ENCODE measurements at regions not wholly inside any gene's neighbourhood (a gene's known extent, or its start where the extent isn't known, plus 50 kb on each side); places are given as distances from the start of the nearest gene placed in this dataset.

- no peaks in the 10 kb centered on the region for H3K36me3 ChIP-seq (ENCODE audit: control insufficient read depth, insufficient read depth, low read length)
- H3K4me3 ChIP-seq (ENCODE audit: low read depth, low read length) = no peak overlapping the region
- H3K27me3 ChIP-seq (ENCODE audit: control insufficient read depth, insufficient read depth, low read length) = no peaks in the 10 kb centered on the region
- H3K27ac ChIP-seq (ENCODE audit: low read depth, low read length) = no peak overlapping the region
- H3K9me3 ChIP-seq (ENCODE audit: control insufficient read depth, insufficient read depth, low read length) = no peaks in the 10 kb centered on the region
- WGBS (ENCODE audit: insufficient coverage) = 66% methylated on average over 4 of the region's 4 CpGs
- H3K4me1 ChIP-seq (ENCODE audit: control insufficient read depth, insufficient read depth, low read length) = no peaks in the 10 kb centered on the region
- no peak for DNase-seq (ENCODE audit: low read depth in 4 of 6, low spot score in 6 of 6)
These were observed 541.7 kb downstream of the MTRR start for GRCh38 chr5:8410618-8411017.

- H3K4me1 ChIP-seq (ENCODE audit: control insufficient read depth, insufficient read depth, low read length) = no peaks in the 10 kb centered on the region
- no peaks in the 10 kb centered on the region for H3K9me3 ChIP-seq (ENCODE audit: control insufficient read depth, insufficient read depth, low read length)
- WGBS (ENCODE audit: insufficient coverage) = 89% methylated on average over 6 of the region's 7 CpGs
- no peak overlapping the region for H3K27ac ChIP-seq (ENCODE audit: low read depth, low read length)
- no peaks in the 10 kb centered on the region for H3K36me3 ChIP-seq (ENCODE audit: control insufficient read depth, insufficient read depth, low read length)
- H3K4me3 ChIP-seq (ENCODE audit: low read depth, low read length) = no peak overlapping the region
- DNase-seq (ENCODE audit: low read depth in 4 of 6, low spot score in 6 of 6) = no peak
- no peaks in the 10 kb centered on the region for H3K27me3 ChIP-seq (ENCODE audit: control insufficient read depth, insufficient read depth, low read length)
These were observed 545.0 kb downstream of the MTRR start for GRCh38 chr5:8413975-8414374.

GRCh38 chr5:8417316-8418048 is 548.5 kb downstream of the MTRR start:
- no peak overlapping the region for H3K4me3 ChIP-seq (ENCODE audit: low read depth, low read length)
- DNase-seq (ENCODE audit: low read depth in 4 of 6, low spot score in 6 of 6) = peak in 1 of 6 donors; percentile 34
- H3K4me1 ChIP-seq (ENCODE audit: control insufficient read depth, insufficient read depth, low read length) = no peaks in the 10 kb centered on the region
- H3K9me3 ChIP-seq (ENCODE audit: control insufficient read depth, insufficient read depth, low read length) = peaks cover 2% of the 10 kb centered on the region
- H3K27ac ChIP-seq (ENCODE audit: low read depth, low read length) = no peak overlapping the region
- H3K27me3 ChIP-seq (ENCODE audit: control insufficient read depth, insufficient read depth, low read length) = no peaks in the 10 kb centered on the region
- no peaks in the 10 kb centered on the region for H3K36me3 ChIP-seq (ENCODE audit: control insufficient read depth, insufficient read depth, low read length)
- WGBS (ENCODE audit: insufficient coverage) = 50% methylated on average over 1 of the region's 4 CpGs

GRCh38 chr5:8418049-8418426 is 549.1 kb downstream of the MTRR start:
- peak in 2 of 6 donors; percentile 7 to 15 for DNase-seq (ENCODE audit: low read depth in 4 of 6, low spot score in 6 of 6)
- H3K4me3 ChIP-seq (ENCODE audit: low read depth, low read length) = no peak overlapping the region
- WGBS (ENCODE audit: insufficient coverage) = 33% methylated on average over 2 of the region's 3 CpGs
- peaks cover 2% of the 10 kb centered on the region for H3K9me3 ChIP-seq (ENCODE audit: control insufficient read depth, insufficient read depth, low read length)
- no peak overlapping the region for H3K27ac ChIP-seq (ENCODE audit: low read depth, low read length)
- H3K27me3 ChIP-seq (ENCODE audit: control insufficient read depth, insufficient read depth, low read length) = no peaks in the 10 kb centered on the region
- no peaks in the 10 kb centered on the region for H3K4me1 ChIP-seq (ENCODE audit: control insufficient read depth, insufficient read depth, low read length)
- no peaks in the 10 kb centered on the region for H3K36me3 ChIP-seq (ENCODE audit: control insufficient read depth, insufficient read depth, low read length)

GRCh38 chr5:8429778-8430758 is 561.1 kb downstream of the MTRR start:
- Histone ChIP-seq H3K27ac (ENCODE audit: low read depth, low read length) (no peak overlapping the region), H3K4me3 (ENCODE audit: low read depth, low read length) (no peak overlapping the region), H3K4me1 (ENCODE audit: control insufficient read depth, insufficient read depth, low read length) (no peaks in the 10 kb centered on the region), H3K36me3 (ENCODE audit: control insufficient read depth, insufficient read depth, low read length) (peaks cover 7% of the 10 kb centered on the region), H3K27me3 (ENCODE audit: control insufficient read depth, insufficient read depth, low read length) (no peaks in the 10 kb centered on the region), H3K9me3 (ENCODE audit: control insufficient read depth, insufficient read depth, low read length) (no peaks in the 10 kb centered on the region)
- WGBS (ENCODE audit: insufficient coverage) = 95% methylated on average over 23 of the region's 24 CpGs
- DNase-seq (ENCODE audit: low read depth in 4 of 6, low spot score in 6 of 6) = no peak

GRCh38 chr5:8434501-8434900 is 565.6 kb downstream of the MTRR start:
- WGBS (ENCODE audit: insufficient coverage) = 100% methylated on average over 1 of the region's 2 CpGs
- no peak overlapping the region for H3K4me3 ChIP-seq (ENCODE audit: low read depth, low read length)
- H3K9me3 ChIP-seq (ENCODE audit: control insufficient read depth, insufficient read depth, low read length) = no peaks in the 10 kb centered on the region
- H3K27me3 ChIP-seq (ENCODE audit: control insufficient read depth, insufficient read depth, low read length) = no peaks in the 10 kb centered on the region
- no peak overlapping the region for H3K27ac ChIP-seq (ENCODE audit: low read depth, low read length)
- no peaks in the 10 kb centered on the region for H3K4me1 ChIP-seq (ENCODE audit: control insufficient read depth, insufficient read depth, low read length)
- H3K36me3 ChIP-seq (ENCODE audit: control insufficient read depth, insufficient read depth, low read length) = peaks cover 7% of the 10 kb centered on the region
- peak in 1 of 6 donors; percentile 91 for DNase-seq (ENCODE audit: low read depth in 4 of 6, low spot score in 6 of 6)

GRCh38 chr5:8436924-8437323 is 568.0 kb downstream of the MTRR start:
- H3K36me3 ChIP-seq (ENCODE audit: control insufficient read depth, insufficient read depth, low read length) = no peaks in the 10 kb centered on the region
- no peak overlapping the region for H3K4me3 ChIP-seq (ENCODE audit: low read depth, low read length)
- H3K27me3 ChIP-seq (ENCODE audit: control insufficient read depth, insufficient read depth, low read length) = no peaks in the 10 kb centered on the region
- no peaks in the 10 kb centered on the region for H3K9me3 ChIP-seq (ENCODE audit: control insufficient read depth, insufficient read depth, low read length)
- WGBS (ENCODE audit: insufficient coverage) = 10% methylated on average over 1 of the region's 1 CpG
- DNase-seq (ENCODE audit: low read depth in 4 of 6, low spot score in 6 of 6) = peak in 2 of 6 donors; percentile 43 to 73
- H3K27ac ChIP-seq (ENCODE audit: low read depth, low read length) = no peak overlapping the region
- no peaks in the 10 kb centered on the region for H3K4me1 ChIP-seq (ENCODE audit: control insufficient read depth, insufficient read depth, low read length)

GRCh38 chr5:8445139-8445538 is 576.2 kb downstream of the MTRR start:
- H3K36me3 ChIP-seq (ENCODE audit: control insufficient read depth, insufficient read depth, low read length) = no peaks in the 10 kb centered on the region
- no peak for DNase-seq (ENCODE audit: low read depth in 4 of 6, low spot score in 6 of 6)
- WGBS (ENCODE audit: insufficient coverage) = no CpG with 5 or more reads among the region's 1 CpG

GRCh38 chr5:8446179-8446578 is 577.2 kb downstream of the MTRR start:
- no peaks in the 10 kb centered on the region for H3K27me3 ChIP-seq (ENCODE audit: control insufficient read depth, insufficient read depth, low read length)
- H3K4me1 ChIP-seq (ENCODE audit: control insufficient read depth, insufficient read depth, low read length) = no peaks in the 10 kb centered on the region
- H3K4me3 ChIP-seq (ENCODE audit: low read depth, low read length) = no peak overlapping the region
- H3K36me3 ChIP-seq (ENCODE audit: control insufficient read depth, insufficient read depth, low read length) = no peaks in the 10 kb centered on the region
- no peak overlapping the region for H3K27ac ChIP-seq (ENCODE audit: low read depth, low read length)
- no peak for DNase-seq (ENCODE audit: low read depth in 4 of 6, low spot score in 6 of 6)
- 100% methylated on average over 1 of the region's 2 CpGs for WGBS (ENCODE audit: insufficient coverage)
- H3K9me3 ChIP-seq (ENCODE audit: control insufficient read depth, insufficient read depth, low read length) = no peaks in the 10 kb centered on the region

More at GRCh38 chr5:8445139-8445538, 576.2 kb downstream of the MTRR start:
- Histone ChIP-seq H3K9me3 (ENCODE audit: control insufficient read depth, insufficient read depth, low read length) (no peaks in the 10 kb centered on the region), H3K27me3 (ENCODE audit: control insufficient read depth, insufficient read depth, low read length) (no peaks in the 10 kb centered on the region), H3K4me3 (ENCODE audit: low read depth, low read length) (no peak overlapping the region), H3K27ac (ENCODE audit: low read depth, low read length) (no peak overlapping the region), H3K4me1 (ENCODE audit: control insufficient read depth, insufficient read depth, low read length) (no peaks in the 10 kb centered on the region)

Data from spinal cord (tissue), 9 donors.